HEK293 (cell line): ENCODE measurements at regions not wholly inside any gene's neighbourhood (a gene's known extent, or its start where the extent isn't known, plus 50 kb on each side); places are given as distances from the start of the nearest gene placed in this dataset.
A peak's percentile ranks its signal among the peaks of the same experiment; 100 is the strongest.

Source experiments
- CTCF ChIP-seq: fragments of 450-650 bp; formaldehyde crosslinking; IDR thresholded peaks from 2 replicates; pipeline ENCODE4 v1.5.1; 2016; ENCODE audit warnings: missing biosample characterization, missing genetic modification characterization
- HOXA7 ChIP-seq: sonication (generic); formaldehyde crosslinking; IDR thresholded peaks from 2 replicates; pipeline ENCODE4 v1.8.1; 2022; ENCODE audit warnings: missing genetic modification reagents, borderline replicate concordance
- KLF9 ChIP-seq: fragments of 450-650 bp; formaldehyde crosslinking; IDR thresholded peaks from 2 replicates; pipeline ENCODE4 v1.5.1; 2016; ENCODE audit warnings: missing biosample characterization, missing genetic modification characterization, low read depth
- MYNN ChIP-seq: fragments of 450-650 bp; formaldehyde crosslinking; IDR thresholded peaks from 2 replicates; pipeline ENCODE4 v1.5.1; 2016; ENCODE audit warnings: missing biosample characterization, missing genetic modification characterization, borderline replicate concordance
- ZBTB49 ChIP-seq: fragments of 450-650 bp; formaldehyde crosslinking; IDR thresholded peaks from 2 replicates; pipeline ENCODE4 v1.5.1; 2016; ENCODE audit warnings: missing biosample characterization, missing genetic modification characterization, low read depth
- ZBTB6 ChIP-seq: fragments of 450-650 bp; formaldehyde crosslinking; IDR thresholded peaks from 2 replicates; pipeline ENCODE4 v1.5.1; 2017; ENCODE audit warnings: missing biosample characterization, missing genetic modification characterization
- ZNF571 ChIP-seq: fragments of 450-650 bp; formaldehyde crosslinking; IDR thresholded peaks from 2 replicates; pipeline ENCODE4 v1.5.0; 2017; ENCODE audit warnings: missing biosample characterization, missing genetic modification characterization
- ZSCAN30 ChIP-seq: fragments of 450-650 bp; IDR thresholded peaks from 2 replicates; pipeline ENCODE4 v1.5.1; 2018; ENCODE audit warnings: missing biosample characterization, mild to moderate bottlenecking, missing genetic modification characterization, moderate library complexity
- TF ChIP-seq, protein P1 (sequence below): fragments of 450-650 bp; formaldehyde crosslinking; IDR thresholded peaks from 2 replicates; pipeline ENCODE4 v1.5.1; 2016; ENCODE audit warnings: missing biosample characterization, missing genetic modification characterization
- TF ChIP-seq, protein P2 (sequence below): fragments of 450-650 bp; IDR thresholded peaks from 2 replicates; pipeline ENCODE4 v1.5.1; 2018; ENCODE audit warnings: missing biosample characterization, missing genetic modification characterization

- TF ChIP-seq ZSCAN30 (no peak), KLF9 (no peak), CTCF (tag by site-specific recombination) (peak; percentile 65; the same call in 1 of the 2 replicates), ZNF571 (tag by site-specific recombination) (no peak), HOXA7 (no peak), MYNN (tag by site-specific recombination) (no peak), ZBTB6 (tag by site-specific recombination) (no peak), ZBTB49 (tag by site-specific recombination) (no peak)
- TF ChIP-seq, protein P1, sequence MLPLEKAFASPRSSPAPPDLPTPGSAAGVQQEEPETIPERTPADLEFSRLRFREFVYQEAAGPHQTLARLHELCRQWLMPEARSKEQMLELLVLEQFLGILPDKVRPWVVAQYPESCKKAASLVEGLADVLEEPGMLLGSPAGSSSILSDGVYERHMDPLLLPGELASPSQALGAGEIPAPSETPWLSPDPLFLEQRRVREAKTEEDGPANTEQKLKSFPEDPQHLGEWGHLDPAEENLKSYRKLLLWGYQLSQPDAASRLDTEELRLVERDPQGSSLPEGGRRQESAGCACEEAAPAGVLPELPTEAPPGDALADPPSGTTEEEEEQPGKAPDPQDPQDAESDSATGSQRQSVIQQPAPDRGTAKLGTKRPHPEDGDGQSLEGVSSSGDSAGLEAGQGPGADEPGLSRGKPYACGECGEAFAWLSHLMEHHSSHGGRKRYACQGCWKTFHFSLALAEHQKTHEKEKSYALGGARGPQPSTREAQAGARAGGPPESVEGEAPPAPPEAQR (tag by site-specific recombination), result no peak
- TF ChIP-seq, protein P2, sequence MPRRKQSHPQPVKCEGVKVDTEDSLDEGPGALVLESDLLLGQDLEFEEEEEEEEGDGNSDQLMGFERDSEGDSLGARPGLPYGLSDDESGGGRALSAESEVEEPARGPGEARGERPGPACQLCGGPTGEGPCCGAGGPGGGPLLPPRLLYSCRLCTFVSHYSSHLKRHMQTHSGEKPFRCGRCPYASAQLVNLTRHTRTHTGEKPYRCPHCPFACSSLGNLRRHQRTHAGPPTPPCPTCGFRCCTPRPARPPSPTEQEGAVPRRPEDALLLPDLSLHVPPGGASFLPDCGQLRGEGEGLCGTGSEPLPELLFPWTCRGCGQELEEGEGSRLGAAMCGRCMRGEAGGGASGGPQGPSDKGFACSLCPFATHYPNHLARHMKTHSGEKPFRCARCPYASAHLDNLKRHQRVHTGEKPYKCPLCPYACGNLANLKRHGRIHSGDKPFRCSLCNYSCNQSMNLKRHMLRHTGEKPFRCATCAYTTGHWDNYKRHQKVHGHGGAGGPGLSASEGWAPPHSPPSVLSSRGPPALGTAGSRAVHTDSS (tag by site-specific recombination), result no peak
These were observed 164.9 kb downstream of the DHX15 start for GRCh38 chr4:24419181-24420034.
